SK-N-SH (cell line): ENCODE measurements at regions not wholly inside any gene's neighbourhood (a gene's known extent, or its start where the extent isn't known, plus 50 kb on each side); places are given as distances from the start of the nearest gene placed in this dataset.

Source experiments
- CTCF ChIA-PET: fragments of 300-600, 350-600 bp; formaldehyde crosslinking; extraction: SDS; loops from one replicate; lab custom pipeline; 2021; lab: Yijun Ruan, JAX
- POLR2A ChIA-PET: fragments of 350-600 bp; sonication (Branson Sonifier 250); formaldehyde crosslinking; extraction: SDS; loops from one replicate; lab custom pipeline; 2020; ENCODE audit warnings: antibody characterized with exemption, inconsistent platforms; lab: Yijun Ruan, JAX
- DNase-seq: peaks from one replicate; pipeline ENCODE4 v3.0.0; 2012
- H2AFZ ChIP-seq: fragments of 200-600 bp; sonication (generic); 2 replicates; pipeline ENCODE4 v1.8.1; 2016; ENCODE audit warnings: antibody characterized with exemption, mild to moderate bottlenecking, low read depth
- H3F3A ChIP-seq: fragments of 200-600 bp; sonication (generic); replicated peaks from 2 replicates; pipeline ENCODE3; 2016; ENCODE audit warnings: antibody characterized with exemption, mild to moderate bottlenecking; ENCODE audit not compliant: insufficient read depth
- H3K27ac ChIP-seq, 2 experiments: fragments of 200-500 bp in 1 of 2; fragments of 200-600 bp in 1 of 2; sonication (Bioruptor generic) in 1 of 2; sonication (generic), shearing (Covaris generic) in 1 of 2; 2 replicates each; pipeline versions ENCODE4 v1.5.1 to v1.6.1; 2014 to 2016; ENCODE audit warnings: low read depth in 2 of 2, inconsistent platforms in 1 of 2, low read length in 1 of 2, mild to moderate bottlenecking in 1 of 2, mixed read lengths in 1 of 2
- H3K27me3 ChIP-seq: fragments of 200-600 bp; sonication (generic), shearing (Covaris generic); 2 replicates; pipeline ENCODE4 v1.6.1; 2016; ENCODE audit warnings: mixed run types; ENCODE audit not compliant: insufficient read depth
- H3K36me3 ChIP-seq, 2 experiments: fragments of 200-500 bp in 1 of 2; fragments of 200-600 bp in 1 of 2; sonication (Bioruptor generic) in 1 of 2; sonication (generic) in 1 of 2; replicated peaks in 1 of 2; 2 replicates each; pipeline versions ENCODE3 to v1.5.1; 2014 to 2016; ENCODE audit warnings: low read length in 1 of 2, mild to moderate bottlenecking in 1 of 2; ENCODE audit not compliant: insufficient read depth in 2 of 2, control insufficient read depth in 1 of 2
- H3K4me1 ChIP-seq, 2 experiments: fragments of 200-500 bp in 1 of 2; fragments of 200-600 bp in 1 of 2; sonication (Bioruptor generic) in 1 of 2; sonication (generic), shearing (Covaris generic) in 1 of 2; 2 replicates each; pipeline versions ENCODE4 v1.5.1 to v1.6.1; 2014 to 2016; ENCODE audit warnings: low read depth in 1 of 2, low read length in 1 of 2, mixed run types in 1 of 2; ENCODE audit not compliant: insufficient read depth in 2 of 2, control insufficient read depth in 1 of 2
- H3K4me2 ChIP-seq: fragments of 200-600 bp; sonication (generic), shearing (Covaris generic); 2 replicates; pipeline ENCODE4 v1.6.1; 2017; ENCODE audit warnings: mixed run types
- H3K4me3 ChIP-seq, 2 experiments: fragments of 200-500 bp in 1 of 2; fragments of 200-600 bp in 1 of 2; sonication (Bioruptor generic) in 1 of 2; sonication (generic), shearing (Covaris generic) in 1 of 2; 2 replicates each; pipeline versions ENCODE4 v1.5.1 to v1.8.1; 2014 to 2016; ENCODE audit warnings: low read depth in 2 of 2, inconsistent platforms in 1 of 2, low read length in 1 of 2, mild to moderate bottlenecking in 1 of 2, mixed read lengths in 1 of 2, moderate library complexity in 1 of 2
- H3K79me2 ChIP-seq: fragments of 200-600 bp; sonication (generic); 2 replicates; pipeline ENCODE4 v1.8.1; 2017; ENCODE audit warnings: mild to moderate bottlenecking; ENCODE audit not compliant: insufficient read depth
- H3K9ac ChIP-seq: fragments of 200-600 bp; sonication (generic); 2 replicates; pipeline ENCODE4 v1.6.1; 2017; ENCODE audit warnings: mixed run types
- H3K9me2 ChIP-seq: fragments of 200-600 bp; sonication (generic); 2 replicates; pipeline ENCODE4 v1.6.1; 2017; ENCODE audit warnings: mixed run types
- H3K9me3 ChIP-seq: fragments of 200-600 bp; sonication (generic); 2 replicates; pipeline ENCODE4 v1.6.1; 2017; ENCODE audit warnings: mixed run types, mild to moderate bottlenecking, moderate library complexity
- H4K20me1 ChIP-seq: fragments of 200-600 bp; sonication (generic); 2 replicates; pipeline ENCODE4 v1.6.1; 2017; ENCODE audit warnings: mild to moderate bottlenecking, mixed run types; ENCODE audit not compliant: insufficient read depth
- CHD2 ChIP-seq: fragments of 150-350 bp; IDR thresholded peaks from 2 replicates; pipeline ENCODE4 v1.6.1; 2018; ENCODE audit warnings: low read length; ENCODE audit not compliant: partially characterized antibody
- ELF1 ChIP-seq: IDR thresholded peaks from 2 replicates; pipeline ENCODE4 v1.4.0; 2012
- FOSL2 ChIP-seq: IDR thresholded peaks from 2 replicates; pipeline ENCODE4 v1.4.0; 2012; ENCODE audit warnings: low read depth, mild to moderate bottlenecking, moderate library complexity, borderline replicate concordance
- GABPA ChIP-seq: IDR thresholded peaks from 2 replicates; pipeline ENCODE4 v1.4.0; 2012; ENCODE audit warnings: low read depth, mild to moderate bottlenecking
- JUND ChIP-seq: IDR thresholded peaks from 2 replicates; pipeline ENCODE4 v1.4.0; 2012
- MXI1 ChIP-seq: IDR thresholded peaks from 2 replicates; pipeline ENCODE4 v1.6.1; 2012; ENCODE audit warnings: mild to moderate bottlenecking, low read depth, low read length, improper control_type of control experiment
- POLR2AphosphoS5 ChIP-seq: IDR thresholded peaks from 2 replicates; pipeline ENCODE4 v1.6.1; 2012; ENCODE audit warnings: low read depth, low read length
- RXRA ChIP-seq: IDR thresholded peaks from 2 replicates; pipeline ENCODE4 v1.4.0; 2012; ENCODE audit warnings: low read depth, mild to moderate bottlenecking, borderline replicate concordance
- SIN3A ChIP-seq: IDR thresholded peaks from 2 replicates; pipeline ENCODE4 v1.6.1; 2012; ENCODE audit warnings: low read depth, mild to moderate bottlenecking, low read length, moderate library complexity, borderline replicate concordance
- TAF1 ChIP-seq: IDR thresholded peaks from 2 replicates; pipeline ENCODE4 v1.6.1; 2012; ENCODE audit warnings: low read depth, mild to moderate bottlenecking, low read length, moderate library complexity, borderline replicate concordance
- TCF12 ChIP-seq: IDR thresholded peaks from 2 replicates; pipeline ENCODE4 v1.4.0; 2012
- TEAD4 ChIP-seq: IDR thresholded peaks from 2 replicates; pipeline ENCODE4 v1.4.0; 2012; ENCODE audit warnings: mild to moderate bottlenecking, borderline replicate concordance; ENCODE audit not compliant: insufficient read depth
- YY1 ChIP-seq: IDR thresholded peaks from 2 replicates; pipeline ENCODE4 v1.4.0; 2012; ENCODE audit warnings: low read depth, mild to moderate bottlenecking
- WGBS: methylation state at CpG from one replicate; pipeline ENCODE4 v1.1.6; 2017; ENCODE audit warnings: low lambda C conversion rate; 5-methylcytosine and 5-hydroxymethylcytosine counted together
- TF ChIP-seq, protein P1 (sequence below): IDR thresholded peaks from 2 replicates; pipeline ENCODE4 v1.4.0; 2012; ENCODE audit warnings: low read depth
- TF ChIP-seq, protein P2 (sequence below): fragments of 200-600 bp; sonication (generic); IDR thresholded peaks from 2 replicates; pipeline ENCODE4 v1.6.1; 2017; ENCODE audit warnings: antibody characterized with exemption, mild to moderate bottlenecking, moderate library complexity
- TF ChIP-seq, protein P3 (sequence below): IDR thresholded peaks from 2 replicates; pipeline ENCODE4 v1.4.0; 2012; ENCODE audit warnings: low read depth, borderline replicate concordance
- TF ChIP-seq, protein P4 (sequence below): IDR thresholded peaks from 2 replicates; pipeline ENCODE4; 2012
- TF ChIP-seq, protein P5 (sequence below): fragments of 150-350 bp; IDR thresholded peaks from 2 replicates; pipeline ENCODE4 v1.6.1; 2017; ENCODE audit warnings: antibody characterized with exemption, low read length, low read depth, borderline replicate concordance

DNA sequence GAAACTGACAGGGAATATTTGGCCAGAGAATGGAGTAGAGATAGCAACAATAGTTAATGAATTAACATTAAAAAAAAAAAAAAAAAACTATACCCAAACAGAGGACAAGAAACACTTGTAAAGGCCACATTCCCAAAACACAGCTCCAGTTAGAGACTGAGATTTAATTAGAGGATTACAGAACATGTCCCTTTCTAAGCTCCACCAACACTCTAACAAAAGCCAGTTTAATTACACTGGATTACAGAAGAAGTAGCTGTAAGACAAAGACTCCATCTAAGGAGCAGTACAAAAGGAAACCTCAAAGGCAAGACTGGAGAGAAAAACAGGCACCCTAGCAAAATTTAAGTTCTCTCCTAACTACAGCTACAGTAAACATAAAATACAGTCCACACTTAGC, 1247.7 kb upstream of the AGA start:
- no peaks in the 10 kb centered on the region for H3K9me3 ChIP-seq
- H3K27ac ChIP-seq, result no peak overlapping the region
- H3K9ac ChIP-seq, result no peak overlapping the region
- H3K4me3 ChIP-seq, result no peak overlapping the region
- TF ChIP-seq JUND (no peak), YY1 (no peak), ELF1 (no peak), TEAD4 (no peak), TAF1 (no peak), RXRA (no peak)
- TF ChIP-seq, protein P1, sequence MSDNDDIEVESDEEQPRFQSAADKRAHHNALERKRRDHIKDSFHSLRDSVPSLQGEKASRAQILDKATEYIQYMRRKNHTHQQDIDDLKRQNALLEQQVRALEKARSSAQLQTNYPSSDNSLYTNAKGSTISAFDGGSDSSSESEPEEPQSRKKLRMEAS, result no peak
- no peaks in the 10 kb centered on the region for H3K27me3 ChIP-seq
- no peaks in the 10 kb centered on the region for H3K9me2 ChIP-seq
- H3K79me2 ChIP-seq, result no peaks in the 10 kb centered on the region
- POLR2A ChIA-PET, result no interaction called here
- no peak for DNase-seq
- H3K36me3 ChIP-seq, result no peaks in the 10 kb centered on the region
- no peaks in the 10 kb centered on the region for H3F3A ChIP-seq
- H4K20me1 ChIP-seq, result no peaks in the 10 kb centered on the region
- H3K4me2 ChIP-seq, result no peak overlapping the region
- no peak overlapping the region for H2AFZ ChIP-seq
- no peaks in the 10 kb centered on the region for H3K4me1 ChIP-seq
- CTCF ChIA-PET, result interaction anchor here (0.6 kb wide), 1 partner anchor 710 kb away, joined by 3 read pairs; no protein-coding TSS in a partner anchor

DNA sequence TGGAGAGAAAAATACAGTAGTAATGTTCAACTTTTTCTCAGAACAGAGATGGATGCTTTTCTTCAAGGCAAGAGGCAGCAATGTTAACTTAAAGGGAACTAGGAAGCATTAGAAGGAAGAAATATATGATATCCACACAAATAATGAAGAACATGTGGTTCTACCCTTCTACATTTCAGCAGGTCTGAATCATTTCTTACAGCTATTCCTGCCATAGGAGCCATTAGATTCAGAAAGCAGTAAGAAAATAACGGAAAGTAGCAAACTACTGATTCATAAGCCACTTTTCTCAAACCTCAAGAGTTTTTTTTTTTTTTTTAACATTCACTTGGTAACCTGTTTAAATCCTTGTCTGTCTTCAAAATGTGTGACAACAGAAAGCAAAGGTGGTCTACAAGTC, 1251.6 kb upstream of the AGA start:
- no peaks in the 10 kb centered on the region for H4K20me1 ChIP-seq
- 3% methylated on average over 1 of the region's 1 CpG for WGBS
- ChIA-PET CTCF (no interaction called here), POLR2A (no interaction called here)
- no peaks in the 10 kb centered on the region for H3K79me2 ChIP-seq
- no peak overlapping the region for H3K4me2 ChIP-seq
- TF ChIP-seq CHD2, result no peak
- TF ChIP-seq FOSL2, result no peak
- TF ChIP-seq MXI1, result no peak
- TF ChIP-seq, protein P2, sequence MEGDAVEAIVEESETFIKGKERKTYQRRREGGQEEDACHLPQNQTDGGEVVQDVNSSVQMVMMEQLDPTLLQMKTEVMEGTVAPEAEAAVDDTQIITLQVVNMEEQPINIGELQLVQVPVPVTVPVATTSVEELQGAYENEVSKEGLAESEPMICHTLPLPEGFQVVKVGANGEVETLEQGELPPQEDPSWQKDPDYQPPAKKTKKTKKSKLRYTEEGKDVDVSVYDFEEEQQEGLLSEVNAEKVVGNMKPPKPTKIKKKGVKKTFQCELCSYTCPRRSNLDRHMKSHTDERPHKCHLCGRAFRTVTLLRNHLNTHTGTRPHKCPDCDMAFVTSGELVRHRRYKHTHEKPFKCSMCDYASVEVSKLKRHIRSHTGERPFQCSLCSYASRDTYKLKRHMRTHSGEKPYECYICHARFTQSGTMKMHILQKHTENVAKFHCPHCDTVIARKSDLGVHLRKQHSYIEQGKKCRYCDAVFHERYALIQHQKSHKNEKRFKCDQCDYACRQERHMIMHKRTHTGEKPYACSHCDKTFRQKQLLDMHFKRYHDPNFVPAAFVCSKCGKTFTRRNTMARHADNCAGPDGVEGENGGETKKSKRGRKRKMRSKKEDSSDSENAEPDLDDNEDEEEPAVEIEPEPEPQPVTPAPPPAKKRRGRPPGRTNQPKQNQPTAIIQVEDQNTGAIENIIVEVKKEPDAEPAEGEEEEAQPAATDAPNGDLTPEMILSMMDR, result no peak
- no peak for TF ChIP-seq TAF1
- TF ChIP-seq GABPA, result no peak
- no peak for TF ChIP-seq POLR2AphosphoS5
- no peak for TF ChIP-seq SIN3A
- TF ChIP-seq, protein P3, sequence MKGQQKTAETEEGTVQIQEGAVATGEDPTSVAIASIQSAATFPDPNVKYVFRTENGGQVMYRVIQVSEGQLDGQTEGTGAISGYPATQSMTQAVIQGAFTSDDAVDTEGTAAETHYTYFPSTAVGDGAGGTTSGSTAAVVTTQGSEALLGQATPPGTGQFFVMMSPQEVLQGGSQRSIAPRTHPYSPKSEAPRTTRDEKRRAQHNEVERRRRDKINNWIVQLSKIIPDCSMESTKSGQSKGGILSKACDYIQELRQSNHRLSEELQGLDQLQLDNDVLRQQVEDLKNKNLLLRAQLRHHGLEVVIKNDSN, result no peak
- TF ChIP-seq, protein P4, sequence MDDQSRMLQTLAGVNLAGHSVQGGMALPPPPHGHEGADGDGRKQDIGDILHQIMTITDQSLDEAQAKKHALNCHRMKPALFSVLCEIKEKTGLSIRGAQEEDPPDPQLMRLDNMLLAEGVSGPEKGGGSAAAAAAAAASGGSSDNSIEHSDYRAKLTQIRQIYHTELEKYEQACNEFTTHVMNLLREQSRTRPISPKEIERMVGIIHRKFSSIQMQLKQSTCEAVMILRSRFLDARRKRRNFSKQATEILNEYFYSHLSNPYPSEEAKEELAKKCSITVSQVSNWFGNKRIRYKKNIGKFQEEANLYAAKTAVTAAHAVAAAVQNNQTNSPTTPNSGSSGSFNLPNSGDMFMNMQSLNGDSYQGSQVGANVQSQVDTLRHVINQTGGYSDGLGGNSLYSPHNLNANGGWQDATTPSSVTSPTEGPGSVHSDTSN, result no peak
- TF ChIP-seq, protein P5, sequence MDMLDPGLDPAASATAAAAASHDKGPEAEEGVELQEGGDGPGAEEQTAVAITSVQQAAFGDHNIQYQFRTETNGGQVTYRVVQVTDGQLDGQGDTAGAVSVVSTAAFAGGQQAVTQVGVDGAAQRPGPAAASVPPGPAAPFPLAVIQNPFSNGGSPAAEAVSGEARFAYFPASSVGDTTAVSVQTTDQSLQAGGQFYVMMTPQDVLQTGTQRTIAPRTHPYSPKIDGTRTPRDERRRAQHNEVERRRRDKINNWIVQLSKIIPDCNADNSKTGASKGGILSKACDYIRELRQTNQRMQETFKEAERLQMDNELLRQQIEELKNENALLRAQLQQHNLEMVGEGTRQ, result no peak
- no peak for TF ChIP-seq TCF12
- no peaks in the 10 kb centered on the region for H3K9me3 ChIP-seq
- no peak overlapping the region for H3K4me3 ChIP-seq
- no peak overlapping the region for H2AFZ ChIP-seq
- no peak for DNase-seq
- H3K4me1 ChIP-seq, result no peaks in the 10 kb centered on the region
- no peak overlapping the region for H3K27ac ChIP-seq
- no peaks in the 10 kb centered on the region for H3K9me2 ChIP-seq
- H3F3A ChIP-seq, result no peaks in the 10 kb centered on the region
- no peaks in the 10 kb centered on the region for H3K27me3 ChIP-seq
- no peaks in the 10 kb centered on the region for H3K36me3 ChIP-seq
- H3K9ac ChIP-seq, result no peak overlapping the region
